MM.1S (cell line): ENCODE measurements at regions not wholly inside any gene's neighbourhood (a gene's known extent, or its start where the extent isn't known, plus 50 kb on each side); places are given as distances from the start of the nearest gene placed in this dataset.

Source experiments
- EZH2 ChIP-seq: fragments of 300-600 bp; sonication (generic); optimal IDR thresholded peaks from 2 replicates; pipeline ENCODE3; 2017; ENCODE audit warnings: low read depth, mild to moderate bottlenecking, antibody characterized with exemption, low read length, mixed read lengths
- TF ChIP-seq, protein P1 (sequence below): fragments of 300-600 bp; sonication (generic); IDR thresholded peaks from 2 replicates; pipeline ENCODE4 v1.5.1; 2016; ENCODE audit warnings: antibody characterized with exemption, low read length, mixed read lengths

DNA sequence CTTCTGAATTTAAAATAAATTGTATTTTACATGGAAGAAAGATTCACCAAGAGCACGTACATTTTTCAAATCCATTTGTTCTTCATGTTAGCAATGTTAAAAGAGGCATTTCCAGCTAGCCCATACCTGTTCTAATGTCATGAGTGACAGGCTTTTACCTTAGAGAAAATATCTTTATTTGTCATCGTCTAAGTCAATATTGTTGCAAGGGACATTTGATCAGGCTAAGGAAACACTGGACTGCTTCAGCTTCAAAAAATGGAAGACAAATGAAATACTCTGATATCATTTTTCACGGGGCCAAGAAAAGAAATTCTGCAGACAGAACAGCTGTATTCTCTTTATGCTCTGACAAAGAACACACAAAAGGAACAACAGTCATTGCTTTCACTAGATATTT lies 207.7 kb downstream of the RCHY1 start:
- TF ChIP-seq, protein P1, sequence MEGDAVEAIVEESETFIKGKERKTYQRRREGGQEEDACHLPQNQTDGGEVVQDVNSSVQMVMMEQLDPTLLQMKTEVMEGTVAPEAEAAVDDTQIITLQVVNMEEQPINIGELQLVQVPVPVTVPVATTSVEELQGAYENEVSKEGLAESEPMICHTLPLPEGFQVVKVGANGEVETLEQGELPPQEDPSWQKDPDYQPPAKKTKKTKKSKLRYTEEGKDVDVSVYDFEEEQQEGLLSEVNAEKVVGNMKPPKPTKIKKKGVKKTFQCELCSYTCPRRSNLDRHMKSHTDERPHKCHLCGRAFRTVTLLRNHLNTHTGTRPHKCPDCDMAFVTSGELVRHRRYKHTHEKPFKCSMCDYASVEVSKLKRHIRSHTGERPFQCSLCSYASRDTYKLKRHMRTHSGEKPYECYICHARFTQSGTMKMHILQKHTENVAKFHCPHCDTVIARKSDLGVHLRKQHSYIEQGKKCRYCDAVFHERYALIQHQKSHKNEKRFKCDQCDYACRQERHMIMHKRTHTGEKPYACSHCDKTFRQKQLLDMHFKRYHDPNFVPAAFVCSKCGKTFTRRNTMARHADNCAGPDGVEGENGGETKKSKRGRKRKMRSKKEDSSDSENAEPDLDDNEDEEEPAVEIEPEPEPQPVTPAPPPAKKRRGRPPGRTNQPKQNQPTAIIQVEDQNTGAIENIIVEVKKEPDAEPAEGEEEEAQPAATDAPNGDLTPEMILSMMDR, result no peak
- no peak for TF ChIP-seq EZH2
